ENCODE measurements at regions not wholly inside any gene's neighbourhood (a gene's known extent, or its start where the extent isn't known, plus 50 kb on each side); places are given as distances from the start of the nearest gene placed in this dataset.

- no peak for DNase-seq
Measured at GRCh38 chr5:96243862-96244261, 189.2 kb downstream of the PCSK1 start.

- DNase-seq: no peak
Measured at GRCh38 chr5:96243203-96243602, 189.8 kb downstream of the PCSK1 start.

- no peak for DNase-seq
Measured at GRCh38 chr5:96242571-96242970, 190.5 kb downstream of the PCSK1 start.

GRCh38 chr5:96236831-96237230 lies 196.2 kb downstream of the PCSK1 start:
- no peak for DNase-seq

- no peak for DNase-seq
Measured at GRCh38 chr5:96236051-96236450, 197.0 kb downstream of the PCSK1 start.

- DNase-seq: no peak
Measured at GRCh38 chr5:96235008-96235910, 197.8 kb downstream of the PCSK1 start.

GRCh38 chr5:96232602-96233001 lies 200.4 kb downstream of the PCSK1 start:
- no peak for DNase-seq

GRCh38 chr5:96229188-96229587 lies 203.9 kb downstream of the PCSK1 start:
- no peak for DNase-seq

- DNase-seq: no peak
Measured at GRCh38 chr5:96228408-96228807, 204.6 kb downstream of the PCSK1 start.

GRCh38 chr5:96227957-96228356 lies 205.1 kb downstream of the PCSK1 start:
- DNase-seq: no peak

- no peak for DNase-seq
Measured at GRCh38 chr5:96226941-96227552, 206.0 kb downstream of the PCSK1 start.

GRCh38 chr5:96222129-96222528 lies 210.9 kb downstream of the PCSK1 start:
- DNase-seq: no peak

GRCh38 chr5:96220610-96221390 lies 212.2 kb downstream of the PCSK1 start:
- peak; percentile 22 for DNase-seq

GRCh38 chr5:96219580-96220281 lies 213.3 kb downstream of the PCSK1 start:
- no peak for DNase-seq

- DNase-seq: no peak
Measured at GRCh38 chr5:96218653-96219052, 214.4 kb downstream of the PCSK1 start.

- peak; percentile 17 for DNase-seq
Measured at GRCh38 chr5:96214442-96215197, 218.4 kb downstream of the PCSK1 start.

GRCh38 chr5:96209829-96210228 lies 223.2 kb downstream of the PCSK1 start:
- no peak for DNase-seq

GRCh38 chr5:96207420-96207819 lies 225.6 kb downstream of the PCSK1 start:
- no peak for DNase-seq

- DNase-seq: no peak
Measured at GRCh38 chr5:96203761-96204160, 229.3 kb downstream of the PCSK1 start.

GRCh38 chr5:96201503-96201902 lies 231.5 kb downstream of the PCSK1 start:
- no peak for DNase-seq

GRCh38 chr5:96200641-96201040 lies 232.4 kb downstream of the PCSK1 start:
- DNase-seq: peak; percentile 60

GRCh38 chr5:96199713-96200183 lies 233.3 kb downstream of the PCSK1 start:
- DNase-seq: no peak

All from inflammatory macrophage treated with lipopolysaccharide for 4 hours (primary cell).